OCI-LY7 (cell line): ENCODE measurements at regions not wholly inside any gene's neighbourhood (a gene's known extent, or its start where the extent isn't known, plus 50 kb on each side); places are given as distances from the start of the nearest gene placed in this dataset.

Experiments used
- BruUV-seq: library from RNA; stranded (reverse); fragments of 400-500 nt; replicated peaks from 2 replicates; lab custom pipeline; 2021; lab: Mats Ljungman, UMichigan
- CTCF ChIA-PET: fragments of 300-600 bp; sonication (Branson Sonifier 250); formaldehyde crosslinking; loops from one replicate; lab custom pipeline; 2022; ENCODE audit warnings: antibody characterized with exemption; ENCODE audit not compliant: unreplicated experiment; lab: Charles Lee
- POLR2A ChIA-PET: fragments of 300-600 bp; sonication (Branson Sonifier 250); formaldehyde crosslinking; loops from one replicate; lab custom pipeline; 2022; ENCODE audit warnings: antibody characterized with exemption; lab: Charles Lee
- DNase-seq: peaks from one replicate; pipeline ENCODE4 v3.0.0-alpha.2; 2015; ENCODE audit warnings: low spot score
- H2AFZ ChIP-seq: fragments of 200-600 bp; sonication (generic), shearing (Covaris generic); 2 replicates; pipeline ENCODE4 v1.6.1; 2014; ENCODE audit warnings: mild to moderate bottlenecking, antibody characterized with exemption, low read length, moderate library complexity
- H3K27ac ChIP-seq: fragments of 200-600 bp; sonication (generic); 2 replicates; pipeline ENCODE4 v1.5.1; 2014; ENCODE audit warnings: mixed run types, low read depth, mild to moderate bottlenecking, moderate library complexity, low read length, inconsistent platforms; ENCODE audit not compliant: poor library complexity, severe bottlenecking
- H3K36me3 ChIP-seq: fragments of 200-600 bp; sonication (generic); 2 replicates; pipeline ENCODE4 v1.6.1; 2014; ENCODE audit warnings: mild to moderate bottlenecking, antibody characterized with exemption, low read length, moderate library complexity, mixed read lengths; ENCODE audit not compliant: insufficient read depth
- H3K4me1 ChIP-seq: fragments of 200-600 bp; sonication (generic); 2 replicates; pipeline ENCODE4 v1.5.1; 2014; ENCODE audit warnings: mild to moderate bottlenecking, low read length; ENCODE audit not compliant: insufficient read depth, poor library complexity, severe bottlenecking
- H3K4me2 ChIP-seq: fragments of 200-600 bp; sonication (generic); 2 replicates; pipeline ENCODE4 v1.6.1; 2014; ENCODE audit warnings: mild to moderate bottlenecking, low read length
- H3K4me3 ChIP-seq: fragments of 200-600 bp; sonication (generic); 2 replicates; pipeline ENCODE4 v1.5.1; 2014; ENCODE audit warnings: mild to moderate bottlenecking, low read depth, low read length; ENCODE audit not compliant: poor library complexity, severe bottlenecking
- H3K79me2 ChIP-seq: fragments of 200-600 bp; sonication (generic); 2 replicates; pipeline ENCODE4 v1.6.1; 2016; ENCODE audit warnings: low read depth, mild to moderate bottlenecking, low read length, moderate library complexity, mixed read lengths; ENCODE audit not compliant: insufficient read depth
- H3K9me2 ChIP-seq: fragments of 200-600 bp; sonication (generic); 2 replicates; pipeline ENCODE4 v1.6.1; 2016; ENCODE audit warnings: mild to moderate bottlenecking, low read length, mixed read lengths; ENCODE audit not compliant: insufficient read depth
- H3K9me3 ChIP-seq: fragments of 200-600 bp; sonication (generic); 2 replicates; pipeline ENCODE4 v1.6.1; 2014; ENCODE audit warnings: mild to moderate bottlenecking, mixed run types, low read length, mixed read lengths
- H4K20me1 ChIP-seq: fragments of 200-600 bp; sonication (generic); 2 replicates; pipeline ENCODE4 v1.6.1; 2014; ENCODE audit warnings: mild to moderate bottlenecking, antibody characterized with exemption, low read length, moderate library complexity, mixed read lengths; ENCODE audit not compliant: insufficient read depth
- CTCF ChIP-seq: fragments of 200-600 bp; sonication (generic); conservative IDR thresholded peaks from 2 replicates; pipeline ENCODE4 v1.5.1; 2014; ENCODE audit warnings: mild to moderate bottlenecking, antibody characterized with exemption, low read length, moderate library complexity, mixed read lengths
- EZH2phosphoT487 ChIP-seq: fragments of 200-600 bp; sonication (generic); IDR thresholded peaks from 2 replicates; pipeline ENCODE4 v1.6.1; 2018; ENCODE audit warnings: low read depth, borderline replicate concordance, mild to moderate bottlenecking, mixed run types, antibody characterized with exemption, low read length, moderate library complexity, mixed read lengths
- intact Hi-C: fragments of 100-400 bp; cut with micrococcal nuclease; formaldehyde crosslinking; loops from one replicate; pipeline ENCODE4 v1.10.0; 2022; ENCODE audit not compliant: unreplicated experiment

- H3K9me2 ChIP-seq = no peaks in the 10 kb centered on the region
- no peaks in the 10 kb centered on the region for H3K9me3 ChIP-seq
- no peak for TF ChIP-seq CTCF
- no peak for TF ChIP-seq EZH2phosphoT487
- intact Hi-C loops = no loop called here
- DNase-seq = no peak
- H2AFZ ChIP-seq = no peak overlapping the region
- no peak overlapping the region for H3K4me2 ChIP-seq
- H3K36me3 ChIP-seq = no peaks in the 10 kb centered on the region
- H3K79me2 ChIP-seq = no peaks in the 10 kb centered on the region
- ChIA-PET CTCF (no interaction called here), POLR2A (no interaction called here)
- H3K27ac ChIP-seq = no peak overlapping the region
- BruUV-seq = no TSS peak
- no peaks in the 10 kb centered on the region for H4K20me1 ChIP-seq
- no peak overlapping the region for H3K4me3 ChIP-seq
- H3K4me1 ChIP-seq = no peaks in the 10 kb centered on the region
Observed at GRCh38 chr17:15133143-15133542, 132.0 kb downstream of the PMP22 start.

DNA sequence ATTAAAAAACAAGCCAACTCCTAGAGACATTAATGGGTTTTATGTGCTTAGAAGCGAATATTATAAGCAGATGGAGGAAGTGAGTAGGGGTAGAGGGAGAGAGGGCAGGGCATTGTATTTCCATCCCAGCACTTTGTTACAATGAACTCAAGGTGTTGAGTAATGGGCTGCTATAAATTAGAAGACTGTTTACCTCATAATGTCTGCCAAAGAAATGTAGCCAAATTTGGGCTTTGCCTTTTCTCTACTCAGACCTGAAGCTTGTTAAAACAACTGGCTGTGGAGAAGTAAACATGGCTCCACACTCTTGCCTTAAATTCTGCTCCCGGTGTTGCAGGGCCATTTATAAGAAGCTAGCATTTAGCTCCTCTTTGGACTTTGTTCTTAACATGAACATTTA is 134.7 kb downstream of the PMP22 start:
- Histone ChIP-seq H3K27ac (no peak overlapping the region), H3K36me3 (no peaks in the 10 kb centered on the region), H3K4me2 (no peak overlapping the region), H3K9me3 (no peaks in the 10 kb centered on the region), H3K9me2 (no peaks in the 10 kb centered on the region), H2AFZ (no peak overlapping the region), H3K79me2 (no peaks in the 10 kb centered on the region), H4K20me1 (no peaks in the 10 kb centered on the region), H3K4me1 (no peaks in the 10 kb centered on the region), H3K4me3 (no peak overlapping the region)
- no TSS peak for BruUV-seq
- CTCF ChIA-PET = interaction anchor here (0.6 kb wide), 1 partner anchor 26 kb away, joined by 3 read pairs; no protein-coding TSS in a partner anchor
- intact Hi-C loops = no loop called here
- TF ChIP-seq EZH2phosphoT487 = no peak
- no peak for TF ChIP-seq CTCF
- no peak for DNase-seq
- POLR2A ChIA-PET = no interaction called here

GRCh38 chr17:15129986-15130385 is 135.1 kb downstream of the PMP22 start:
- Histone ChIP-seq H3K36me3 (no peaks in the 10 kb centered on the region), H3K4me2 (no peak overlapping the region), H3K4me3 (no peak overlapping the region), H4K20me1 (no peaks in the 10 kb centered on the region), H2AFZ (no peak overlapping the region), H3K27ac (no peak overlapping the region), H3K79me2 (no peaks in the 10 kb centered on the region), H3K4me1 (no peaks in the 10 kb centered on the region), H3K9me2 (no peaks in the 10 kb centered on the region), H3K9me3 (no peaks in the 10 kb centered on the region)
- intact Hi-C loops = no loop called here
- BruUV-seq = no TSS peak
- ChIA-PET CTCF (interaction anchor here (0.6 kb wide), 1 partner anchor 27 kb away, joined by 3 read pairs; no protein-coding TSS in a partner anchor), POLR2A (no interaction called here)
- TF ChIP-seq EZH2phosphoT487 = no peak
- TF ChIP-seq CTCF = no peak
- DNase-seq = no peak
